WTC11 (cell line): ENCODE measurements at regions not wholly inside any gene's neighbourhood (a gene's known extent, or its start where the extent isn't known, plus 50 kb on each side); places are given as distances from the start of the nearest gene placed in this dataset.

Source experiments
- CREB1 ChIP-seq: sonication (generic); formaldehyde crosslinking; IDR thresholded peaks from 2 replicates; pipeline ENCODE4 v1.8.0; 2023; ENCODE audit warnings: mild to moderate bottlenecking, missing genetic modification reagents
- CTCF ChIP-seq: fragments of 200-600 bp; IDR thresholded peaks from 2 replicates; pipeline ENCODE4 v1.8.0; 2022; ENCODE audit warnings: antibody characterized with exemption
- ELF4 ChIP-seq: sonication (generic); formaldehyde crosslinking; IDR thresholded peaks from 2 replicates; pipeline ENCODE4 v1.8.1; 2022; ENCODE audit warnings: low read depth, mild to moderate bottlenecking, moderate library complexity, missing genetic modification reagents
- ETV6 ChIP-seq: sonication (generic); formaldehyde crosslinking; IDR thresholded peaks from 2 replicates; pipeline ENCODE4 v1.8.1; 2022; ENCODE audit warnings: mild to moderate bottlenecking, missing genetic modification reagents
- KAT7 ChIP-seq: sonication (generic); formaldehyde crosslinking; IDR thresholded peaks from 2 replicates; pipeline ENCODE4 v1.8.1; 2023; ENCODE audit warnings: missing genetic modification reagents, mild to moderate bottlenecking, borderline replicate concordance
- MAX ChIP-seq: sonication (generic); formaldehyde crosslinking; IDR thresholded peaks from 2 replicates; pipeline ENCODE4 v1.8.0; 2022; ENCODE audit warnings: mild to moderate bottlenecking, missing genetic modification reagents
- USF2 ChIP-seq: sonication (generic); formaldehyde crosslinking; IDR thresholded peaks from 2 replicates; pipeline ENCODE4 v1.8.1; 2023; ENCODE audit warnings: mild to moderate bottlenecking, missing genetic modification reagents, moderate library complexity
- ZNF423 ChIP-seq: fragments of 250-450 bp; sonication (Bioruptor Pico); IDR thresholded peaks from 2 replicates; pipeline ENCODE4 v2.1.2; 2022; ENCODE audit warnings: mild to moderate bottlenecking, moderate library complexity
- TF ChIP-seq, protein P1 (sequence below): fragments of 250-450 bp; sonication (Bioruptor Pico); IDR thresholded peaks from 2 replicates; pipeline ENCODE4 v1.9.0; 2021; ENCODE audit warnings: moderate library complexity, mild to moderate bottlenecking, inconsistent platforms, borderline replicate concordance
- TF ChIP-seq, protein P2 (sequence below): sonication (generic); formaldehyde crosslinking; IDR thresholded peaks from 2 replicates; pipeline ENCODE4 v1.8.0; 2022; ENCODE audit warnings: mild to moderate bottlenecking, missing genetic modification reagents
- TF ChIP-seq, protein P3 (sequence below): sonication (generic); formaldehyde crosslinking; conservative IDR thresholded peaks from 2 replicates; pipeline ENCODE4 v1.8.1; 2023; ENCODE audit warnings: mild to moderate bottlenecking, low read depth, missing genetic modification reagents, moderate library complexity

GRCh38 chr5:24381861-24382489, 262.8 kb downstream of the CDH10 start:
- TF ChIP-seq CREB1 (no peak), CTCF (no peak), ZNF423 (no peak), KAT7 (CRISPR knock-in tag) (no peak), USF2 (CRISPR knock-in tag) (no peak), ELF4 (CRISPR knock-in tag) (no peak), ETV6 (CRISPR knock-in tag) (no peak), MAX (CRISPR knock-in tag) (no peak)
- TF ChIP-seq, protein P1, sequence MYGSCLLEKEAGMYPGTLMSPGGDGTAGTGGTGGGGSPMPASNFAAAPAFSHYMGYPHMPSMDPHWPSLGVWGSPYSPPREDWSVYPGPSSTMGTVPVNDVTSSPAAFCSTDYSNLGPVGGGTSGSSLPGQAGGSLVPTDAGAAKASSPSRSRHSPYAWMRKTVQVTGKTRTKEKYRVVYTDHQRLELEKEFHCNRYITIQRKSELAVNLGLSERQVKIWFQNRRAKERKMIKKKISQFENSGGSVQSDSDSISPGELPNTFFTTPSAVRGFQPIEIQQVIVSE (CRISPR knock-in tag), result no peak
- TF ChIP-seq, protein P2, sequence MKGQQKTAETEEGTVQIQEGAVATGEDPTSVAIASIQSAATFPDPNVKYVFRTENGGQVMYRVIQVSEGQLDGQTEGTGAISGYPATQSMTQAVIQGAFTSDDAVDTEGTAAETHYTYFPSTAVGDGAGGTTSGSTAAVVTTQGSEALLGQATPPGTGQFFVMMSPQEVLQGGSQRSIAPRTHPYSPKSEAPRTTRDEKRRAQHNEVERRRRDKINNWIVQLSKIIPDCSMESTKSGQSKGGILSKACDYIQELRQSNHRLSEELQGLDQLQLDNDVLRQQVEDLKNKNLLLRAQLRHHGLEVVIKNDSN, result no peak
- TF ChIP-seq, protein P3, sequence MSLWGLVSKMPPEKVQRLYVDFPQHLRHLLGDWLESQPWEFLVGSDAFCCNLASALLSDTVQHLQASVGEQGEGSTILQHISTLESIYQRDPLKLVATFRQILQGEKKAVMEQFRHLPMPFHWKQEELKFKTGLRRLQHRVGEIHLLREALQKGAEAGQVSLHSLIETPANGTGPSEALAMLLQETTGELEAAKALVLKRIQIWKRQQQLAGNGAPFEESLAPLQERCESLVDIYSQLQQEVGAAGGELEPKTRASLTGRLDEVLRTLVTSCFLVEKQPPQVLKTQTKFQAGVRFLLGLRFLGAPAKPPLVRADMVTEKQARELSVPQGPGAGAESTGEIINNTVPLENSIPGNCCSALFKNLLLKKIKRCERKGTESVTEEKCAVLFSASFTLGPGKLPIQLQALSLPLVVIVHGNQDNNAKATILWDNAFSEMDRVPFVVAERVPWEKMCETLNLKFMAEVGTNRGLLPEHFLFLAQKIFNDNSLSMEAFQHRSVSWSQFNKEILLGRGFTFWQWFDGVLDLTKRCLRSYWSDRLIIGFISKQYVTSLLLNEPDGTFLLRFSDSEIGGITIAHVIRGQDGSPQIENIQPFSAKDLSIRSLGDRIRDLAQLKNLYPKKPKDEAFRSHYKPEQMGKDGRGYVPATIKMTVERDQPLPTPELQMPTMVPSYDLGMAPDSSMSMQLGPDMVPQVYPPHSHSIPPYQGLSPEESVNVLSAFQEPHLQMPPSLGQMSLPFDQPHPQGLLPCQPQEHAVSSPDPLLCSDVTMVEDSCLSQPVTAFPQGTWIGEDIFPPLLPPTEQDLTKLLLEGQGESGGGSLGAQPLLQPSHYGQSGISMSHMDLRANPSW (CRISPR knock-in tag), result no peak
